ENCODE measurements at regions not wholly inside any gene's neighbourhood (a gene's known extent, or its start where the extent isn't known, plus 50 kb on each side); places are given as distances from the start of the nearest gene placed in this dataset.
"Not testable (repeated sequence)": the region's sequence is repeated elsewhere in the genome, so short reads cannot be mapped to it uniquely, and the experiment has no call there.

DNA sequence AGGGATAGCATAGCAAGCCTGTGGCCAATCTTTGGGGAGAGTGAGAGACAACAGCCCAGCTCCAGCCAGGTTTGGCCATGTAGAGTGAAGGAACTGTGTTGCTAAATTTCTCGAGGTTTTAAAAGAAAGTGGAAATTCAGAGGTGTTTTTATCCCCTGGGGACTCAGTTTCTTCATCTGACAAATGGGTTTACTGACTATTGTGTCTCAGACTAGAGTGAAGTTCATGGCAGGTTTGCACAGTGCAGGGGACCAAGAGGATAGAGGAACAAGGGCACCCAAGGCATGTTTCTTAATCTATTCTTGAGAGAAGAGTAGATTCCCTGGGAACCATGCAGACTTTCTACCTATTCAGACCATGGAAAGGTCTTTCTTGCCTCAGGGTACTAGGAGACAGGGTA is 555.8 kb upstream of the C16orf82 start:
- DNase-seq, result no peak

DNA sequence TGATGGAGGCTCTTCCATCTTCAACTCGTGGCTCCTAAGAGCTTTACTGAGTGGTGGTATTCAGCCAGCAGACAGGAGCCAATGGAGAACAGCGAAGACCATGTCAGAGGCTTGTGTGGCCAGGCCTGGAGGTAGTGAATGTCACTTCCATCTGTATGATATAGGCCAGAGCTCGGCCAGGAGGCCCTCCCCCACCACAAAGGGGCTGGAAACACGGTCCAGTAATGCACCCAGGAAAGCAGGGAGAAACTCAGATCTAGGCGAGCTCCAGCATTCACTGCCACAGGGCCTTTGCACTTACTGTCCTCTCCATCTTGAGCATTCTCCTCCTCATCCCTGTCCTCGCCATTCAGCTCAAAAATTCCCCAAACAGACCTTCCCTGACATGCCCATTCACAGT is 555.3 kb upstream of the C16orf82 start:
- no peak for DNase-seq

DNA sequence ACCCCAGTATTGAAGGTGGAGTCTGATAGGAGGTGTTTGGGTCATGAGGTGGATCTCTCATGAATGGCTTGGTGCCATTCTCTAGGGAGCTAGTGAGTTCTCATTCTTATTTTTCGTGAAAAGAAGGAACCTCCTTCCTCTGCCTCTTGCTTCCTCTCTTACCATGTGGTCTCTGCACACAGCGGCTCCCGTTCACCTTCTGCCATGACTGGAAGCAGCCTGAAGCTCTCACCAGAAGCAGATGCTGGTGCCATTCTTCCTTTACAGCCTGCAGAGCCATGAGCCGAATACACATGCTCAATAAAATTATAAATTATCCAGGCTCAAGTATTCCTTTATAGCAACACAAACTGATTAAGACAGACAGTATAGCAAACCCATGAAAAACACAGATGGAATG is 545.1 kb upstream of the C16orf82 start:
- DNase-seq, result no peak

DNA sequence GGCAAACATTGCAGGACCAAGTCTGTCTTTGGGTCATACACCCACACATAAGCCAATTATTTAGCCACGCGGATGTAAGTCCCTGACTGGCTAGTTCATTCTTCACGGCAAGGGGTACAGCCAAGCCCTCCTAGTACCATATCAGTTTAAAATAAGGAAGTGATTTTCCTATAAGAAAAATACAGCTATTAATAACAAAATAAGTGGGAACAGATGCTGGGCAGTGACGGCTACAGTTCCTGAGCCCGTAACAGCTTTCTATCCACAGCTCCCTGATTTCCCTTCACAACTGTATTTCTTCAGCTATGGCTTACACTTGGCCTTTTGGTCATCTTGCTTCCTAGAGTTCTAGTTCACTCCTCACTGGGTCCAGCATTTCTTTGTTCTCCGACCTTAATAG is 542.4 kb upstream of the C16orf82 start:
- no peak for DNase-seq

DNA sequence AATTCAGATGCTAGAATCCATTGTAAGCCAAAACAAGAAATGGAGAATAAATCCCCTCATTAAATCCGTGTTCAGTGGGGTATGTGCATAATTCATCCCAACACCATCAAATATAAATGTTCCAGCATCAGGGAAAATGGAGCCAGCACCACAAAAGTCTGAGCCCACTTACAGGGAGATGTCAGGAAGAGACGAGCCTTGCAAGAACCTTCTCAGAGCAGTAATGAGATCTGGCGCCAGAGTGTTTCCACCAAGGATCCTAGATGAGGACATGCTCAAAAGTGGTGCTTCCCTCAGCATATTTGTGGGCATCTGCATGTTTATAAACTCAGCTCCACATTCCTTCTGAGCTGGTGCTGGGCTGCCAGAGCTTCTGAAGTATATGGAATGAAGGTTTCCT is 541.9 kb upstream of the C16orf82 start:
- no peak for DNase-seq

DNA sequence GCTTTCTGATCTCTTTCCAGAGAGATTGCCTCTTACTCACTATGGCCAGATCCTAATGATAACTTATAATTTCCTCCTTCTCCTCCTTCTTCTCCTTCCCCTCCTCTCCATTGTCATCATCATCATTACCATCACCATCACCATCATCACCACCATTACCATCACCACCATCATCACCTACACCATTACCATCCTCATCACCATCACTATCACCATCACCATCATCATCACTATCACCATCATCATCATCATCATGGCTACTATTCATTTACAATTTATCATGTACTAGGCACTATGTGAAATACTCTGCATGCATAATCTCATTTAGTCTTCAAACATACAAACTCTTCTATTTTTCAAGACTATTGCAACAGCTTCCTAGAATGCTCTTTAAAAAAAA is 540.9 kb upstream of the C16orf82 start:
- DNase-seq, result no peak

DNA sequence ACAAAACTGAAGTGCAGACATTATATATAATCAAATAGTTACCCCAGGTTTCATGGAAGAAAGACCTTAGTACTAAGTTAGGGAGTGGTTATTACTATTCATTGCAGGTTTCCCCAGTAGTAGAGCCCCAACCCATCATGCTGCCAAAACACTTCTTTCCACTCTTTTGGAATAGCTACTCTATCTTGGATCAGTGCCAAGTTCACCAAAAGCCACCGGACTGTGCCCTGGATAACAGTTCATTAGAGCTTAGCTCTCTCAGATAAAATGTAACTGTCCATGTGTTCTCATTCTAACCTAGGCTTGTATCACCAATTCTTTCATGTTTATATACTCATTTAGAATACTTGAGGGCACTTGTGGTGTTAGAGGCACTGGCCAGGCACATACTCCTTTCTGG is 540.1 kb upstream of the C16orf82 start:
- DNase-seq, result no peak

DNA sequence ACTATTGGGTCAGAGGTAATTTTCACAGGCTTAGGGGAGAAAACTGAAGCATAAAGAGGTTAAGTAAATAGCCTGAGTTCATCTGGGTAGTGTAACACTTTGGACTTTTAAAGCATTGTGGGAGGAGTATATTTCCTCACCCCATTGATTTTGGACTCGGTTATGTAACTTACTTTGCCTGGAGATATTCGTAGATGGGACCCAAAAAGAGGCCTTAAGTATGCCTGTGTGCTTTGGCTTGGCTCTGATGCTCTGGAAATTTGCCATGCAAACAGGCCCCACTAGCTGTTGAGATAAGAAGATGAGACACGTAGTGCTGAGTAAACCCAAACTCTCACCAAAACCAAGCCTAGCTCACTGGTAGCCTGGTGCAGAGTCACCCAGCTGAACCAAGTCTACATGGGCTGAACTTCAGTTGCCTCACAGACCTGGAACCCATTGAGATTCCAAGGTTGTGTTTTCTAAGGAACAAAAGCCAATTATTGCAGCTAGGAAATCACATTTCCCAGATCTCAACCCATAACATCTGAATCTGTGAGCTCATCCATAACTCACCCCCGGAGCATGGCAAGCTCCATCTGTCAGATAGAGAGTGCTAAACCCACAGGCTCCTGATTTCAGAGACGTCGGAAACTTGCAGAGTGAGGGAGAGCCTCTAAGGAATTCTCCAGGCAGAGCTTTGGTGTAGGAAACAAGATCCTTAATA is 536.0 kb upstream of the C16orf82 start:
- DNase-seq, result no peak

DNA sequence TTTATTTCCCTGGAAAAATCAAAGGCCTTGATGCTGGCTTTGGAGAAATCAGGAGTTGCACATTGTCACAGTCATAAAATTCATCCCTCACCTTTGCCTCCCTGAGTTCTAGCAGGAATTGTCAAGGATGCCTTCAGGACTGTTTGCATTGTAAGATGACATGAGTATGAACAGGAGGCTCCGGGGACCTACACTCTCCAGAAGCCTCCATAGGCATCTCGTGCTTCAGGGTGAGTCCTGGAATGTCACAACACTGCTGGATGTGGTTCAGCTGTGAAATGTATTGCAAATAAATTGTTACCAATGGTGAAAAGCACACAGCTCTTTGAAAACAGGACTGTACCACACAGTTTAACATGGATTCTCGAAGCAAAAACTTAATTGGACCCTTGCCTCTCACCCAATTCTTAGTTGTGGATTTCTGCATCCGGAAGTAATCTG is 535.4 kb upstream of the C16orf82 start:
- no peak for DNase-seq

DNA sequence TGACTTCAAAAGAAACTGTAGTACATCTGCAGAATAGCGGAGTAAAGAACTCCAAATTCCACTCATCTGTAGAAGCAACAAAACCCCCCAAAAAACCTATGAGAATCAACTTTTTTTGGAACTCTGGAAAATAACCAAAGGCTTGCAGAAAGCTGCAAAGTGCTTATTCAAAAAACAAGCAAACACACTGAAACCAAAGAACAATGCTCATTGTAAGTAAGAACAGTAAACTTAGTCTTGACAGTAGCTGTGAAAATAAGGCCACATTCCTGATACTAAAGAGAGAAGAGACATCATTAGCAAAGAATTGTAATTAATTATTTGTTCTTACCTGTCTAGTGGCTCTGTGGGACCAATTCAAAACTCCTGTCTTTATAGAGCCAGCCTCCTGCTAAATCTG is 534.3 kb upstream of the C16orf82 start:
- DNase-seq, result no peak

DNA sequence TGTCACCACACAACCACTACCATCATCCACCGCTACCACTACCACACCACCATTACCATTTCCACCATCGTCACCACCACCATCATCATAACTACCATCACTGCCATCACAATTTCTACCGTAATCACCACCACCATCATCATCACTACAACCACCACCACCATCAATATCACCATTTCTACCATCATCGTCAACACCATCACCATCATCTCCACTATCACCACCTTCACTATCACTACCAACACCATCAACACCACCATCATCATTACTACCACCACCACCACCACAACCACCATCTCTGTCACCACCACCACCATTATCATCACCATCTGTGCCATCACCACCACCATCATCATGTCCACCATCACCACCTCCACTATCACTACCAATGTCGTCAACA is 524.5 kb upstream of the C16orf82 start:
- no peak for DNase-seq

DNA sequence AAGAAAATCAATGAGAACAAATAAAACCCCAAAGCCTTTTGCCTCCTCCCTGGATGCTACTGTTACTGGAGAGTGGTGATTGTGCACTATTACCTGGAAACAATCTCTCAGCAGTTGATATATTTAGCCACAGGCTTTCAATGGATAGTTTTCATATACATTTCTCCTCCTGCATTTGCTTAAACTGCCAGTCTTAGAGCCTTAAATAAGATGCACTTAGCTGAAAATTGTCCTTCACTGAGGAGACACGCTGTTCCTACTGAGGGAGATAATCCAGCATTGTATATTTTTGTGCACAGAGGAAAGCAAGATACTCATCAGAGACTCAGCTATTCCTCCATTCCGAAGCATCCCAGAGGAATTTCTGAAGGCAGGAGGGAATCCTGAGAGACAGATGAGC is 520.2 kb upstream of the C16orf82 start:
- no peak for DNase-seq

DNA sequence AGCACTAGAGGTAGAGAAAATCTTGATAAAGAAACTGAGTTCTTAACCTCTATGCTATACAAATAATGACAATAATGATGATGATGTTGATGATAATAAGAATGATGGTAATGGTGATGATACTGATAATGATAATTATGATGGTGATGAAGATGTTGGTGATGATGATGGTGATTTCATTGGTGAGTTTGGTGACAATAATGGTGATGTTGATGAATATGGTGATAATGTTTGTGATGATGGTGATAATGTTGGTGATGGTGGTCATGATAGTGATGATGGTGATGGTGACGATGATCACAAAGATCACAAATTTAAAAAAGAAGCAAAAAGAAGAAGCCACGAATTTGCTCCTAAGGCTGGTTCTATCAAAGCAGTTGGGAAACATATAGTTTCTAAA is 519.0 kb upstream of the C16orf82 start:
- no peak for DNase-seq

DNA sequence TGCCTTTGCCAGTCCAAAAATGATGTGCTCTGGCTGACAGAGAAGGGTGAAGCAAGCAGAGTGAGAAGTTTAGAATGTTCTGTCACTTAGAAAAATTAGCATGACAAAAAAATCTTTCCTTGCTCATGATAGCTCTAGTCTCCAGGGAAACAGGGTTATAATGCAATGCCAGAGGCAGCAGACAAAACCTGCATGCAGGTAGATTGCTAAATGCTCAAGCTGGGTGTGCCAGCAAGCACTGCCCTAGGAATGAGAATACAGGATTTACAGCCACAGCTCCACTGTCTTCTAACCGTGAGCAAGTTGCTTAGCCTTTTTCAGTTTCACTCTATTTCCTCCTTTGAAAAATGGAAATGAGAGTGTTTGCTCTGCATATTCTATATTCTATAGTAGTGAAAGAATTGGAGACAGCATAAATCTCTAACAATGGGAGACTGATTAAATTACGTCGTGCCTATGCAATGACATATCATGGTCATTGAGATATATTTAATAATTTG is 516.6 kb upstream of the C16orf82 start:
- no peak for DNase-seq

DNA sequence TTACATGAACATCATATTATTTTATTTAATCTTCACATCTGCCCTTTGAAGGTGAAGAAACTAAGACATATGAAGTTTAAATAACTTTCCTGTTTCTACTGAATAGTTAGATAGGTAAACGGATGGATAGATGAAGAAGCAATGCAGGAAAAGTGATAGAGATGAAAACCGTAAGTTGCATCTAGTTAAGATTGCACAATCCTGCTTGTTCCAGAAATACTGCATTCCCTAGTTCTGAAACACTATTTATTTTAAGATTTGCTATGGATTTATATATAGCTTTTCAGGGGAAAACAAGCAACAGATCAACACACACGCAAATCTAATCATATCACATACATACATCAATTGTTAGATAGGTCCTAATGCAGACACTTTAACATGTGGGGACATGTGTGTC is 512.7 kb upstream of the C16orf82 start:
- no peak for DNase-seq

DNA sequence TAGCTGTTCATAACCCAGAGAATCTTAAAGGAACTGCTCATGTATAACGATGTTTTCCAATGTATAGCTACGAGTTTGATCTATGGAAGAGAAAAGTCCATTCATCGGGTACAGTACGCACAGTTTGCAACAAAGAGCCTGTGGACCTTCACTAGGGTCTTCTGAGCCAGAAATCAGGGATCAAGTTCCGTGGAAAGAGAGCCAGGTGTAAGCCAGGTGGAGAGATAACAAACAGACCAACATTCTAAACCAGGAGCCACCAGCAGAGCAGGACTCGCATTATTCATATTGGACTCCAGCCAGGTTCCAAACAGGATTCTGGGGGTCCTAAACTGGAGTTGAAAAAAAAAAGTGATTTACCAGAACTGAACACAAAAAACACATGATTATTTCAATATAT is 505.4 kb upstream of the C16orf82 start:
- no peak for DNase-seq

DNA sequence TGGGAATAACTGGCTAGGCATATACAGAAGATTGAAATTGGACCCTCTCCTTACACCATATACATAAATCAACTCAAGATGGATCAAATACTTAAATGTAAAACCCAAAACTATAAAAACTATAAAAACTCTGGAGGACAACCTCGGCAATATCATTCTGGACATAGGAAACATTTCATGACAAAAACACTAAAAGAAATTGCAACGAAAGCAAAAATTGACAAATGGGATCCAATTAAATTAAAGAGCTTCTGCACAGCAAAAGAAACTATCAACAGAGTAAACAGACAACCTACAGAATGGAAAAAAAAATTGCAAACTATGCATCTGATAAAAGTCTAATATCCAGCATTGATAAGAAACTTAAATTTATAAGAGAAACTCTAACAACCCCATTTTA is 503.7 kb upstream of the C16orf82 start:
- DNase-seq, result no peak

DNA sequence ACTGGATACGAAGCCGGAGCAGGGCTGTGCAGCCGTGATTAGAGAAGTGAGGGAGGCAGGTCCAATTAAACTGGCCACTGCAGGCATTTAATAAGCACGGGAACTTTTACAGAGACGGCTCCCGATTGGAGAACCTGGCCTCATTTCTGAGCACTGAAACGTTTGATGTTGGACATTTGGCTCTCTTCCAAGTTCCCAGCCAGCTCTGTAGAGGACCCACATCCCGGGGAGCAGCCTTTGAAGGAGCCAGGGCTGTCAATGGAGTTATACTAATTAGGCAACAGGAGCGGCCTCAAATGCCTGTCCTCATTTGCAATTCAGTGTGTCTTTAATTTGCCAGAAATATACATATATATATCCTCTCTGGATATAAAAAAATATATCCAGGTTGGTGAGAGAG is 499.4 kb upstream of the C16orf82 start:
- DNase-seq, result no peak

DNA sequence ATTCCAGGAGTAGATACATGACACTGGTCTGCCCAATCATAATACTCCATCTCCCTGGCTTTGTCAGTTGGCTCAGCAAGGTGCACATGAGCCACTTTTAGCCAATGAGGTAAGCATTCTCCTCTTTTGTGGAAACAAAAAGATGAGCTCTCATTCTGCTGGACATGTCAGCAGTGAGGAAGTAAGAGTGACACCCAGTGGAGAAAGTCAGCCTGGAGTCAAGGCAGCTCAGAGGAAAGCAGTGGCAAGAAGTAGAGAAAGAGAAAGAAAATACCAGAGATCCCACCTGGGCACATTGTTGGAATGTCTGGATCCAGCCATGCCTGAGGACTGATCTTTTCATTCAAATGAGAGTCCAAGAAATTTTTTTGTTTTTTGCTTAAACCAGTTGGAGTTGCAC is 496.9 kb upstream of the C16orf82 start:
- DNase-seq, result peak; percentile 45

DNA sequence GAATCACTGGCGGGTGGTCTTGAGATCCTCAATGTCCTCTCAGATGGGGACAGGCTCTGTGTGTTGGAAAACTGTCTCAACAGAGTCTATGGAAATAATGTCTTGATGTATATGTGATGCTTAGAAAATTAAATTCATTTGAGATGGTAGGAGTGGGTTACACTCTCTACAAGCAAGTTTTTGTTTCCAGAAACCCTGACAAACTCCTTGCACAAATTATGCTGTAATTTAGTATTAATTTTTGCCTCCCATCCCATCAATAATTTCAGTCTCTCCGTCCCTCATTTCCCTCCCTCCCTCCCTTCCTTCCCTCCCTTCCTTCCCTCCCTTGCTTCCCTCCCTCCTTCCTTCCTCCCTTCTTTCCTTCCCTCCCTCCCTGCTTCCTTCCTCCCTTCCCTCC is 488.0 kb upstream of the C16orf82 start:
- no peak for DNase-seq

DNA sequence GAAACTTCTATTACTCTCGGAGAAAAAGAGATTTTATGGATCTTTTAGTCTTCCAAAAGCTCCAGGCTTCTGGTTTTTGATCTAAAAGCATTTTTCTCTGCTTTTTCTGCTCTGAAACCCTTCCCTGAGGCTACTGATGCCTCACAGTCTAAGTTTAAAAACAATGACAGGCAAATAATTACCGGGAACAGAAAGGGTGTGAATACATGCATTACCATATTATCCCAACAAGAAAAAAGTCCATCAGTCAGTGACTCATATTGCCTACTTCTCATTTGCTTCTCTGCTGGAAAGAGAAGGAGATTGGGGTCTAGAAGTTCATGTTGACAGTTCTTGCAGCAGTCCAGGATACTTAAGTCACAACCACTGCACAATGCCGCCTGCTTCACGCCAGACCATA is 482.9 kb upstream of the C16orf82 start:
- DNase-seq, result no peak

DNA sequence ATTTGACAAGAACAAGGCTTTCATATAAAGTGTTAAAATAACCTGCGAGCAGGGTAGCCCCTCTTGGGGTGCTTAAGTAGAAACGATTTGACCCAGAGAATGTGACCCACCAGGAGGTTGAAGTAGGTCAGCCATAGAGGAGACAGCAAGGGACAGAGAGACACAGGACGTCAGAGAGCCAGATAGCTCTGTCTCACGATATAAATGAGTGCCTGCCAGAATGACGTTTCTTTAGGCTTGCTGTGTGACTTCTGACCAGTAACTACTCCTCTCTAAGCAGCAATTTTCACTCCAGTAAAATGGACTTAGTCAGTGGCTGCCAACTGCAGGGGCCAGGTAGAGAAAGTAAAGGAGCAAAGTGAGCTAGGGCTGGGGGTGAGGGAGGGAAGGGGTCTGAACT is 473.0 kb upstream of the C16orf82 start:
- DNase-seq, result no peak

DNA sequence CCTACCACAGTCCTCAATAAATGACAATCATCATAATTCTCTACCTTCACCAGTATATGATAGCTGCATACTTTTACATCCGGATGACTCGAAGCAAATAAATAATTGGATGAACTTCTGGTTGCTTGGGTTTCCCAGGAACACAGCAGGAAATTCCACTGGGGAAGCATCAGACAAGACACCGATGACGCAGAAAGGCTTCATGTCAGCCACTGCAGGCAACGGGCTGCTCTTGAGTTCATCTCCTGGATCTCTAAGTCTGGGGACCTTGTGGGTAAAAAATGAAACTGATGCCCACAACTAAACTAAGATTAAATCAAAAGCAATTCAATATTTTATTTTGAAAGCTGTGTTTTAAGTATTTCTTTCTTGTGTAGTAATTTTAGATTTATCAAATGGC is 472.1 kb upstream of the C16orf82 start:
- DNase-seq, result no peak

DNA sequence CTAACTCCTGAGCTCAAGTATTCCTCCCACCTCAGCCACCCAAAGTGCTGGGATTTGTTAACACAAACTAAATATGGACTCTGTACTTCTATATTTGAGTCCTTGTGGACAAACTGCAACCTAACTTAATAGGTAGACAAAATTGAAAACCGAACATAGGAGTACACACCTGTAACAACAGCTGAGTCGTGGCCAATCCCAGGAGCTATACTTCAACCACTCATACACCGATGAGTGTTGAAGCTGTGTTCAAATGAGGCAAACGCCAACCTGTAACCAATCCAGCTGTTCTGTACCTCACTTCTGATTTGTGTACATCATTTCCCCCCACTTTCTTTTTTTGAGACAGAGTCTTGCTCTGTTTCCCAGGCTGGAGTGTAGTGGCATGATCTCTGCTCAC is 471.5 kb upstream of the C16orf82 start:
- no peak for DNase-seq

DNA sequence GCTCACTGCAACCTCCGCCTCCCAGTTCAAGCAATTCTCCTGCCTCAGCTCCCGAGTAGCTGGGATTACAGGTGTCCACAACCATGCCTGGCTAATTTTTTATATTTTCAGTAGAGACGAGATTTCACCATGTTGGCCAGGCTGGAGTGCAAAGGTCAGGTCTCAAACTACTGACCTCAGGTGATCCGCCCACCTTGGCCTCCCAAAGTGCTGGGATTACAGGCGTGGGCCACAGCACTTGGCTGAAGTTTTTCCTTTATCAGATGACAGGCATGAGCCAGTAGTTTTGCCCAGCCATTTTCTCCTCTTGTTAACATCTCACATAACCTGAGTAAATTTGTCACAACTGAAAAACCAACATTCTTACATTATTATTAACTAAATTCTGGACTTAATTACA is 470.7 kb upstream of the C16orf82 start:
- DNase-seq, result not testable (repeated sequence)

DNA sequence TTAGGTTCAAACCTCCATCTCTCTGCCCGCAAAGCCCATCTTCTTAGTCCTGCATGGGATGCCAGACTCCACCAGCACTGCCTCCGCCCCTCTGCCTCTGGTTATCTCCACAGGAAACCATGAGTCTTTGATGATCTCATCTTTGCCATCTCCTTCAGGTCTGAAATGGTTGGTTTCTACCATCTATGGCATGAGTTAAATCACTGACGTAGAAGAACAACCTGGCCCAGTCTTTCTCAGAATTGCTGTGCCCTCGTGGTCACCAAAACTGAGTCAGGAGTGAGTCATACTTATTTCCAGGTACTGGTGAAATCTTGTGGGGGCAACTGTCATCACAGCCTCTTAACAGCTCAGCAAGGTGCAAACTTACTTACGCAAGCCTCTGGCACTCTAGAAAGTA is 468.7 kb upstream of the C16orf82 start:
- no peak for DNase-seq
